WTC11 (cell line): ENCODE measurements at regions not wholly inside any gene's neighbourhood (a gene's known extent, or its start where the extent isn't known, plus 50 kb on each side); places are given as distances from the start of the nearest gene placed in this dataset.

Source experiments
- CREB1 ChIP-seq: sonication (generic); formaldehyde crosslinking; IDR thresholded peaks from 2 replicates; pipeline ENCODE4 v1.8.0; 2023; ENCODE audit warnings: mild to moderate bottlenecking, missing genetic modification reagents
- FOXP1 ChIP-seq: sonication (generic); formaldehyde crosslinking; IDR thresholded peaks from 2 replicates; pipeline ENCODE4 v1.8.0; 2022; ENCODE audit warnings: missing genetic modification reagents, mild to moderate bottlenecking, moderate library complexity, borderline replicate concordance
- TF ChIP-seq, protein P1 (sequence below): fragments of 200-600 bp; IDR thresholded peaks from 2 replicates; pipeline ENCODE4 v1.8.0; 2022; ENCODE audit warnings: antibody characterized with exemption
- TF ChIP-seq, protein P2 (sequence below): fragments of 250-450 bp; sonication (Bioruptor Pico); IDR thresholded peaks from 2 replicates; pipeline ENCODE4 v1.9.0; 2021; ENCODE audit warnings: moderate library complexity, mild to moderate bottlenecking, inconsistent platforms, borderline replicate concordance
- TF ChIP-seq, protein P3 (sequence below): fragments of 250-450 bp; sonication (Bioruptor Pico); IDR thresholded peaks from 2 replicates; pipeline ENCODE4 v1.8.0; 2021; ENCODE audit warnings: mild to moderate bottlenecking

DNA sequence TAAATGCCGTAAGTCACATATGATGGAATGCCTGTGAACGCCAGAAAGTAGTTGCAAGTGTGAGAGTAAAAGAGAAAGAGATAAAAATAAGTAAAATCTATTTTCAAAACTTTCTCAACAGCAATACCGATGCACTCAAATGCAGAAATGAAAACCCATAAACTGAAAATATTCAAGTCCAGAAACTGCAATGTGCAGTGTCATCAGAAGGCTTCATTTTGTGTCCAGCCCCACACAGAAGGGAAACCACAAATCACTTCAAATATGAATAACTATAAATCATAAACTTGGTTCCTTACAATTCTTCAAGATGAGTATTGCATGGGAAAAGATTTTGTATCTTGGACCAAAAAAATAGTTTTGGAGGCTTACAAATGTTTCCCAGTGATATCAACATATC lies 375.2 kb upstream of the ANO5 start:
- TF ChIP-seq, protein P1, sequence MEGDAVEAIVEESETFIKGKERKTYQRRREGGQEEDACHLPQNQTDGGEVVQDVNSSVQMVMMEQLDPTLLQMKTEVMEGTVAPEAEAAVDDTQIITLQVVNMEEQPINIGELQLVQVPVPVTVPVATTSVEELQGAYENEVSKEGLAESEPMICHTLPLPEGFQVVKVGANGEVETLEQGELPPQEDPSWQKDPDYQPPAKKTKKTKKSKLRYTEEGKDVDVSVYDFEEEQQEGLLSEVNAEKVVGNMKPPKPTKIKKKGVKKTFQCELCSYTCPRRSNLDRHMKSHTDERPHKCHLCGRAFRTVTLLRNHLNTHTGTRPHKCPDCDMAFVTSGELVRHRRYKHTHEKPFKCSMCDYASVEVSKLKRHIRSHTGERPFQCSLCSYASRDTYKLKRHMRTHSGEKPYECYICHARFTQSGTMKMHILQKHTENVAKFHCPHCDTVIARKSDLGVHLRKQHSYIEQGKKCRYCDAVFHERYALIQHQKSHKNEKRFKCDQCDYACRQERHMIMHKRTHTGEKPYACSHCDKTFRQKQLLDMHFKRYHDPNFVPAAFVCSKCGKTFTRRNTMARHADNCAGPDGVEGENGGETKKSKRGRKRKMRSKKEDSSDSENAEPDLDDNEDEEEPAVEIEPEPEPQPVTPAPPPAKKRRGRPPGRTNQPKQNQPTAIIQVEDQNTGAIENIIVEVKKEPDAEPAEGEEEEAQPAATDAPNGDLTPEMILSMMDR: no peak
- TF ChIP-seq CREB1 (CRISPR knock-in tag) (no peak), FOXP1 (CRISPR knock-in tag) (no peak)
- TF ChIP-seq, protein P2, sequence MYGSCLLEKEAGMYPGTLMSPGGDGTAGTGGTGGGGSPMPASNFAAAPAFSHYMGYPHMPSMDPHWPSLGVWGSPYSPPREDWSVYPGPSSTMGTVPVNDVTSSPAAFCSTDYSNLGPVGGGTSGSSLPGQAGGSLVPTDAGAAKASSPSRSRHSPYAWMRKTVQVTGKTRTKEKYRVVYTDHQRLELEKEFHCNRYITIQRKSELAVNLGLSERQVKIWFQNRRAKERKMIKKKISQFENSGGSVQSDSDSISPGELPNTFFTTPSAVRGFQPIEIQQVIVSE: no peak
- TF ChIP-seq, protein P3, sequence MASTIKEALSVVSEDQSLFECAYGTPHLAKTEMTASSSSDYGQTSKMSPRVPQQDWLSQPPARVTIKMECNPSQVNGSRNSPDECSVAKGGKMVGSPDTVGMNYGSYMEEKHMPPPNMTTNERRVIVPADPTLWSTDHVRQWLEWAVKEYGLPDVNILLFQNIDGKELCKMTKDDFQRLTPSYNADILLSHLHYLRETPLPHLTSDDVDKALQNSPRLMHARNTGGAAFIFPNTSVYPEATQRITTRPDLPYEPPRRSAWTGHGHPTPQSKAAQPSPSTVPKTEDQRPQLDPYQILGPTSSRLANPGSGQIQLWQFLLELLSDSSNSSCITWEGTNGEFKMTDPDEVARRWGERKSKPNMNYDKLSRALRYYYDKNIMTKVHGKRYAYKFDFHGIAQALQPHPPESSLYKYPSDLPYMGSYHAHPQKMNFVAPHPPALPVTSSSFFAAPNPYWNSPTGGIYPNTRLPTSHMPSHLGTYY (CRISPR knock-in tag): no peak
